ENCODE measurements at regions not wholly inside any gene's neighbourhood (a gene's known extent, or its start where the extent isn't known, plus 50 kb on each side); places are given as distances from the start of the nearest gene placed in this dataset.
"Not testable (repeated sequence)": the region's sequence is repeated elsewhere in the genome, so short reads cannot be mapped to it uniquely, and the experiment has no call there.

- Histone ChIP-seq H3K27ac (ENCODE audit: low read depth in 2 of 2, low read length in 2 of 2) (no peak overlapping the region), H3K36me3 (ENCODE audit: control insufficient read depth in 2 of 2, insufficient read depth in 2 of 2, low read length in 2 of 2) (no peaks in the 10 kb centered on the region), H3K9me3 (ENCODE audit: control insufficient read depth in 2 of 2, low read length in 2 of 2) (no peaks in the 10 kb centered on the region), H3K4me3 (ENCODE audit: low read length in 2 of 2) (peak overlapping the region; percentile 35 to 54), H3K9ac (ENCODE audit: low read depth in 1 of 2, low read length in 2 of 2) (no peak overlapping the region), H3K4me1 (ENCODE audit: control insufficient read depth in 2 of 2, insufficient read depth in 2 of 2, low read length in 2 of 2) (peaks cover 0 to 4% of the 10 kb centered on the region in 2 donors), H3K27me3 (ENCODE audit: control insufficient read depth in 2 of 2, insufficient read depth in 2 of 2, low read length in 2 of 2) (no peaks in the 10 kb centered on the region)
These were observed 1588.4 kb downstream of the STIM2 start for GRCh38 chr4:28449085-28449484.

DNA sequence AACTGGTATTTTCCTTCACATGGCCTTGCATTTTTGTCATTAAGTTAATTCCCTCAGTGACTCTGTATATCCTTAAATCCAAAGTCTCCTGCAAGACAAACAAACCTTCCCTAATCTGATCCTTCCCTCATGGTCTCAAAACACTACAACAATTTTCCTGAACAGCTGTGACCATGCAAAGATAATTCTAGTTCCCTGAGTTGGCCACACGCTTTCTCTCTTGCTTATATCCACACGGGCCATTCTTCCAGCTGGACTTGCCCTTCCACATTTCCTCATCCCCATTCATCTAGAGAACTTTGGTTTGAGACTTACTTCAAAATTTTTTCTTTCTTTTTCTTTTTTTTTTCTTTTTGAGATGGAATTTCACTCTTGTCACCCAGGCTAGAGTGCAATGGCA, 1590.7 kb downstream of the STIM2 start:
- H3K9me3 ChIP-seq (ENCODE audit: control insufficient read depth in 2 of 2, low read length in 2 of 2) = no peaks in the 10 kb centered on the region
- H3K4me1 ChIP-seq (ENCODE audit: control insufficient read depth in 2 of 2, insufficient read depth in 2 of 2, low read length in 2 of 2) = peaks cover 0 to 4% of the 10 kb centered on the region in 2 donors
- H3K27me3 ChIP-seq (ENCODE audit: control insufficient read depth in 2 of 2, insufficient read depth in 2 of 2, low read length in 2 of 2) = no peaks in the 10 kb centered on the region
- no peak overlapping the region for H3K9ac ChIP-seq (ENCODE audit: low read depth in 1 of 2, low read length in 2 of 2)
- H3K4me3 ChIP-seq (ENCODE audit: low read length in 2 of 2) = no peak overlapping the region
- H3K27ac ChIP-seq (ENCODE audit: low read depth in 2 of 2, low read length in 2 of 2) = no peak overlapping the region
- no peaks in the 10 kb centered on the region for H3K36me3 ChIP-seq (ENCODE audit: control insufficient read depth in 2 of 2, insufficient read depth in 2 of 2, low read length in 2 of 2)

GRCh38 chr4:28462766-28463700, 1602.4 kb downstream of the STIM2 start:
- no peaks in the 10 kb centered on the region for H3K27me3 ChIP-seq (ENCODE audit: control insufficient read depth in 2 of 2, insufficient read depth in 2 of 2, low read length in 2 of 2)
- H3K4me3 ChIP-seq (ENCODE audit: low read length in 2 of 2) = no peak overlapping the region
- H3K4me1 ChIP-seq (ENCODE audit: control insufficient read depth in 2 of 2, insufficient read depth in 2 of 2, low read length in 2 of 2) = peaks cover 0 to 2% of the 10 kb centered on the region in 2 donors
- H3K9ac ChIP-seq (ENCODE audit: low read depth in 1 of 2, low read length in 2 of 2) = no peak overlapping the region
- H3K9me3 ChIP-seq (ENCODE audit: control insufficient read depth in 2 of 2, low read length in 2 of 2) = no peaks in the 10 kb centered on the region
- no peaks in the 10 kb centered on the region for H3K36me3 ChIP-seq (ENCODE audit: control insufficient read depth in 2 of 2, insufficient read depth in 2 of 2, low read length in 2 of 2)
- H3K27ac ChIP-seq (ENCODE audit: low read depth in 2 of 2, low read length in 2 of 2) = no peak overlapping the region

GRCh38 chr4:28464823-28465222, 1604.2 kb downstream of the STIM2 start:
- H3K36me3 ChIP-seq (ENCODE audit: control insufficient read depth in 2 of 2, insufficient read depth in 2 of 2, low read length in 2 of 2) = no peaks in the 10 kb centered on the region
- H3K4me3 ChIP-seq (ENCODE audit: low read length in 2 of 2) = no peak overlapping the region
- no peak overlapping the region for H3K9ac ChIP-seq (ENCODE audit: low read depth in 1 of 2, low read length in 2 of 2)
- H3K9me3 ChIP-seq (ENCODE audit: control insufficient read depth in 2 of 2, low read length in 2 of 2) = no peaks in the 10 kb centered on the region
- peaks cover 0 to 2% of the 10 kb centered on the region in 2 donors for H3K4me1 ChIP-seq (ENCODE audit: control insufficient read depth in 2 of 2, insufficient read depth in 2 of 2, low read length in 2 of 2)
- H3K27ac ChIP-seq (ENCODE audit: low read depth in 2 of 2, low read length in 2 of 2) = no peak overlapping the region
- H3K27me3 ChIP-seq (ENCODE audit: control insufficient read depth in 2 of 2, insufficient read depth in 2 of 2, low read length in 2 of 2) = no peaks in the 10 kb centered on the region

- not testable (repeated sequence) for H3K36me3 ChIP-seq (ENCODE audit: control insufficient read depth in 2 of 2, insufficient read depth in 2 of 2, low read length in 2 of 2); H3K27me3 ChIP-seq (ENCODE audit: control insufficient read depth in 2 of 2, insufficient read depth in 2 of 2, low read length in 2 of 2); H3K9me3 ChIP-seq (ENCODE audit: control insufficient read depth in 2 of 2, low read length in 2 of 2); H3K4me3 ChIP-seq (ENCODE audit: low read length in 2 of 2); H3K9ac ChIP-seq (ENCODE audit: low read depth in 1 of 2, low read length in 2 of 2); H3K4me1 ChIP-seq (ENCODE audit: control insufficient read depth in 2 of 2, insufficient read depth in 2 of 2, low read length in 2 of 2); H3K27ac ChIP-seq (ENCODE audit: low read depth in 2 of 2, low read length in 2 of 2)
These were observed 1606.2 kb downstream of the STIM2 start for GRCh38 chr4:28466886-28467285.

GRCh38 chr4:28469387-28469786, 1608.7 kb downstream of the STIM2 start:
- Histone ChIP-seq H3K27ac (ENCODE audit: low read depth in 2 of 2, low read length in 2 of 2) (no peak overlapping the region), H3K4me3 (ENCODE audit: low read length in 2 of 2) (no peak overlapping the region), H3K27me3 (ENCODE audit: control insufficient read depth in 2 of 2, insufficient read depth in 2 of 2, low read length in 2 of 2) (no peaks in the 10 kb centered on the region), H3K36me3 (ENCODE audit: control insufficient read depth in 2 of 2, insufficient read depth in 2 of 2, low read length in 2 of 2) (no peaks in the 10 kb centered on the region), H3K9ac (ENCODE audit: low read depth in 1 of 2, low read length in 2 of 2) (no peak overlapping the region), H3K9me3 (ENCODE audit: control insufficient read depth in 2 of 2, low read length in 2 of 2) (no peaks in the 10 kb centered on the region), H3K4me1 (ENCODE audit: control insufficient read depth in 2 of 2, insufficient read depth in 2 of 2, low read length in 2 of 2) (no peaks in the 10 kb centered on the region)

GRCh38 chr4:28469886-28470285, 1609.2 kb downstream of the STIM2 start:
- no peaks in the 10 kb centered on the region for H3K9me3 ChIP-seq (ENCODE audit: control insufficient read depth in 2 of 2, low read length in 2 of 2)
- H3K4me1 ChIP-seq (ENCODE audit: control insufficient read depth in 2 of 2, insufficient read depth in 2 of 2, low read length in 2 of 2) = no peaks in the 10 kb centered on the region
- no peaks in the 10 kb centered on the region for H3K27me3 ChIP-seq (ENCODE audit: control insufficient read depth in 2 of 2, insufficient read depth in 2 of 2, low read length in 2 of 2)
- no peaks in the 10 kb centered on the region for H3K36me3 ChIP-seq (ENCODE audit: control insufficient read depth in 2 of 2, insufficient read depth in 2 of 2, low read length in 2 of 2)
- no peak overlapping the region for H3K27ac ChIP-seq (ENCODE audit: low read depth in 2 of 2, low read length in 2 of 2)
- H3K9ac ChIP-seq (ENCODE audit: low read depth in 1 of 2, low read length in 2 of 2) = no peak overlapping the region
- H3K4me3 ChIP-seq (ENCODE audit: low read length in 2 of 2) = no peak overlapping the region

- Histone ChIP-seq H3K27ac (ENCODE audit: low read depth in 2 of 2, low read length in 2 of 2) (no peak overlapping the region), H3K4me3 (ENCODE audit: low read length in 2 of 2) (no peak overlapping the region), H3K4me1 (ENCODE audit: control insufficient read depth in 2 of 2, insufficient read depth in 2 of 2, low read length in 2 of 2) (no peaks in the 10 kb centered on the region), H3K9me3 (ENCODE audit: control insufficient read depth in 2 of 2, low read length in 2 of 2) (no peaks in the 10 kb centered on the region), H3K36me3 (ENCODE audit: control insufficient read depth in 2 of 2, insufficient read depth in 2 of 2, low read length in 2 of 2) (no peaks in the 10 kb centered on the region), H3K9ac (ENCODE audit: low read depth in 1 of 2, low read length in 2 of 2) (no peak overlapping the region), H3K27me3 (ENCODE audit: control insufficient read depth in 2 of 2, insufficient read depth in 2 of 2, low read length in 2 of 2) (no peaks in the 10 kb centered on the region)
These were observed 1614.7 kb downstream of the STIM2 start for GRCh38 chr4:28475381-28475780.

GRCh38 chr4:28479666-28480065, 1619.0 kb downstream of the STIM2 start:
- no peaks in the 10 kb centered on the region for H3K36me3 ChIP-seq (ENCODE audit: control insufficient read depth in 2 of 2, insufficient read depth in 2 of 2, low read length in 2 of 2)
- no peaks in the 10 kb centered on the region for H3K9me3 ChIP-seq (ENCODE audit: control insufficient read depth in 2 of 2, low read length in 2 of 2)
- no peak overlapping the region for H3K4me3 ChIP-seq (ENCODE audit: low read length in 2 of 2)

DNA sequence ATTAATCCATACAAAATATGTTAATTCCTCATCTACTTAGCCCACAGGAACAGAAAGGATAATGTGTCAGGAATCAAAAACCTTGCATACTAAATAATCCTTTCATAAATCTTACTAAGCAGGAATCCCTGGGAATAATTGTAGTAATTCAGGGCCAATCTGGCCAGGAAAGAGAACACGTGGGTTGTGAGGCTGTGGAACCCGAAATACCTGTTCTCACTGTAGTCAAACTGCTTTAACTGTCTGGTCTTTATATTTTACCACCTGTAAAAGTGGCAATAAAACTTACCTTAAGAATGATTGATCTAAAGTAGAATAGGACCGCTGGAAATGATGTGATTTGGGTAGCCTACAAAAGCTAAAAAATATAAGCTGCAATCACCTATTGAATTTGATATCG, 1620.9 kb downstream of the STIM2 start:
- Histone ChIP-seq H3K9ac (ENCODE audit: low read depth in 1 of 2, low read length in 2 of 2) (no peak overlapping the region), H3K27me3 (ENCODE audit: control insufficient read depth in 2 of 2, insufficient read depth in 2 of 2, low read length in 2 of 2) (no peaks in the 10 kb centered on the region)

More at GRCh38 chr4:28479666-28480065, 1619.0 kb downstream of the STIM2 start:
- Histone ChIP-seq H3K27me3 (ENCODE audit: control insufficient read depth in 2 of 2, insufficient read depth in 2 of 2, low read length in 2 of 2) (no peaks in the 10 kb centered on the region), H3K4me1 (ENCODE audit: control insufficient read depth in 2 of 2, insufficient read depth in 2 of 2, low read length in 2 of 2) (peaks cover 8 to 10% of the 10 kb centered on the region in 2 donors), H3K9ac (ENCODE audit: low read depth in 1 of 2, low read length in 2 of 2) (no peak overlapping the region), H3K27ac (ENCODE audit: low read depth in 2 of 2, low read length in 2 of 2) (no peak overlapping the region)

More for the DNA sequence above, 1620.9 kb downstream of the STIM2 start:
- Histone ChIP-seq H3K4me1 (ENCODE audit: control insufficient read depth in 2 of 2, insufficient read depth in 2 of 2, low read length in 2 of 2) (peaks cover 8 to 10% of the 10 kb centered on the region in 2 donors), H3K4me3 (ENCODE audit: low read length in 2 of 2) (no peak overlapping the region), H3K36me3 (ENCODE audit: control insufficient read depth in 2 of 2, insufficient read depth in 2 of 2, low read length in 2 of 2) (no peaks in the 10 kb centered on the region), H3K9me3 (ENCODE audit: control insufficient read depth in 2 of 2, low read length in 2 of 2) (no peaks in the 10 kb centered on the region), H3K27ac (ENCODE audit: low read depth in 2 of 2, low read length in 2 of 2) (no peak overlapping the region)

All from mucosa of rectum (tissue), 2 donors.